Right lobe of liver (tissue), 4 donors: ENCODE measurements at regions not wholly inside any gene's neighbourhood (a gene's known extent, or its start where the extent isn't known, plus 50 kb on each side); places are given as distances from the start of the nearest gene placed in this dataset.

ENCODE experiments used
- CTCF ChIP-seq, 4 donors: fragments of 200-600 bp in 3 of 4; fragments of 450-650 bp in 1 of 4; IDR thresholded peaks; one replicate each; pipeline versions ENCODE4 v1.5.1 to v1.8.0; 2016 to 2022; ENCODE audit warnings: antibody characterized with exemption in 4 of 4, mild to moderate bottlenecking in 2 of 4
- POLR2A ChIP-seq: fragments of 450-650 bp; IDR thresholded peaks from one replicate; pipeline ENCODE4 v1.6.1; 2017; ENCODE audit warnings: antibody characterized with exemption, mild to moderate bottlenecking
- donor health status: DM: no; HTN: no; CAD: no.
- donor health status: DM: no; HTN: no; CAD: no.
- donor health status: DM: no; HTN: yes; CAD: no.

GRCh38 chr10:65314253-65314652, 1611.6 kb upstream of the LRRTM3 start:
- no peak for TF ChIP-seq CTCF (IDR thresholded peaks at IDR 0.05)
- TF ChIP-seq POLR2A, result no peak
